Activated CD4-positive, CD25-positive, alpha-beta regulatory T cell (primary cell): ENCODE measurements at regions not wholly inside any gene's neighbourhood (a gene's known extent, or its start where the extent isn't known, plus 50 kb on each side); places are given as distances from the start of the nearest gene placed in this dataset.
"Not testable (repeated sequence)": the region's sequence is repeated elsewhere in the genome, so short reads cannot be mapped to it uniquely, and the experiment has no call there.

Source experiments
- DNase-seq, 4 experiments: peaks; one replicate each; lab custom pipeline; 2025; lab: John Stamatoyannopoulos, UW

- no peak for DNase-seq
Observed at GRCh38 chr7:79624336-79624735, 170.9 kb upstream of the MAGI2 start.

- no peak for DNase-seq
Observed at GRCh38 chr7:79622781-79623180, 169.3 kb upstream of the MAGI2 start.

- no peak for DNase-seq
Observed at GRCh38 chr7:79620291-79620690, 166.8 kb upstream of the MAGI2 start.

- no peak for DNase-seq
Observed at GRCh38 chr7:79619216-79619615, 165.7 kb upstream of the MAGI2 start.

- DNase-seq: no peak
Observed at GRCh38 chr7:79615871-79616640, 162.6 kb upstream of the MAGI2 start.

- DNase-seq: no peak
Observed at GRCh38 chr7:79615466-79615865, 162.0 kb upstream of the MAGI2 start.

GRCh38 chr7:79612903-79613302, 159.4 kb upstream of the MAGI2 start:
- DNase-seq: no peak

- no peak for DNase-seq
Observed at GRCh38 chr7:79612022-79612421, 158.6 kb upstream of the MAGI2 start.

- DNase-seq: no peak
Observed at GRCh38 chr7:79610748-79611304, 157.4 kb upstream of the MAGI2 start.

- no peak for DNase-seq
Observed at GRCh38 chr7:79610313-79610712, 156.8 kb upstream of the MAGI2 start.

- no peak for DNase-seq
Observed at GRCh38 chr7:79608005-79608404, 154.5 kb upstream of the MAGI2 start.

- DNase-seq: no peak
Observed at GRCh38 chr7:79604841-79605240, 151.4 kb upstream of the MAGI2 start.

GRCh38 chr7:79598351-79598750, 144.9 kb upstream of the MAGI2 start:
- no peak for DNase-seq

- DNase-seq: not testable (repeated sequence)
Observed at GRCh38 chr7:79594671-79595070, 141.2 kb upstream of the MAGI2 start.

GRCh38 chr7:79593866-79594301, 140.4 kb upstream of the MAGI2 start:
- DNase-seq: no peak

- no peak for DNase-seq
Observed at GRCh38 chr7:79590916-79591623, 137.6 kb upstream of the MAGI2 start.

GRCh38 chr7:79590391-79590790, 136.9 kb upstream of the MAGI2 start:
- DNase-seq: no peak

- DNase-seq: no peak
Observed at GRCh38 chr7:79570903-79571302, 117.4 kb upstream of the MAGI2 start.

GRCh38 chr7:79563821-79564522, 110.5 kb upstream of the MAGI2 start:
- no peak for DNase-seq

- DNase-seq: no peak
Observed at GRCh38 chr7:79555571-79555970, 102.1 kb upstream of the MAGI2 start.

GRCh38 chr7:79553811-79554555, 100.5 kb upstream of the MAGI2 start:
- DNase-seq: no peak

GRCh38 chr7:79552463-79552862, 99.0 kb upstream of the MAGI2 start:
- no peak for DNase-seq
